Hepatocyte (in vitro differentiated cells): ENCODE measurements at regions not wholly inside any gene's neighbourhood (a gene's known extent, or its start where the extent isn't known, plus 50 kb on each side); places are given as distances from the start of the nearest gene placed in this dataset.

Experiments used
- EZH2 ChIP-seq: fragments of 200-600 bp; sonication (generic); IDR thresholded peaks from 2 replicates; pipeline ENCODE4 v1.6.1; 2016; ENCODE audit warnings: antibody characterized with exemption, mild to moderate bottlenecking, borderline replicate concordance
- EZH2phosphoT487 ChIP-seq: fragments of 200-600 bp; sonication (generic); IDR thresholded peaks from one replicate; pipeline ENCODE4 v1.6.1; 2018; ENCODE audit warnings: antibody characterized with exemption, mild to moderate bottlenecking, low read depth, moderate library complexity; ENCODE audit not compliant: unreplicated experiment, severe bottlenecking
- TF ChIP-seq, protein P1 (sequence below): fragments of 200-600 bp; sonication (generic); IDR thresholded peaks from 2 replicates; pipeline ENCODE4 v1.5.1; 2016; ENCODE audit warnings: antibody characterized with exemption, mild to moderate bottlenecking; ENCODE audit not compliant: poor library complexity

DNA sequence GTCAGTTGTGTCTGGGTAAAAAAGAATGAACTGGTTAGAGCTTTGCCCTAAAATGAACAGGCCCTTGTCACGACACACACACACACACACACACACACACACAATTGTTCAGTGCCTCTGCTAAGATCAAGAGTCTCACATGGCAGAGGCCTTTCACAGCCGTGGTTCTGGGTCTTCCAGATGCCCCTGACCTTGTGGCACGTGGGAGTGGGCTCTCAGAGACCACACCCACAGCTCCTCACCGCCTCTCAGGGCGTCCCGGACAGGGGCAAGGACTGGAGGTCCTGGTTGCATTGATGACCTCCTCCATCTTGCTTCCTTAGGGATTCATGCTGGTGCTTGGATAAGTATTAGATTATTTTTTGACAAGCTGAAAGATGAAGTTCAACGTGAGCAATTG, 101.0 kb downstream of the HSPH1 start:
- TF ChIP-seq, protein P1, sequence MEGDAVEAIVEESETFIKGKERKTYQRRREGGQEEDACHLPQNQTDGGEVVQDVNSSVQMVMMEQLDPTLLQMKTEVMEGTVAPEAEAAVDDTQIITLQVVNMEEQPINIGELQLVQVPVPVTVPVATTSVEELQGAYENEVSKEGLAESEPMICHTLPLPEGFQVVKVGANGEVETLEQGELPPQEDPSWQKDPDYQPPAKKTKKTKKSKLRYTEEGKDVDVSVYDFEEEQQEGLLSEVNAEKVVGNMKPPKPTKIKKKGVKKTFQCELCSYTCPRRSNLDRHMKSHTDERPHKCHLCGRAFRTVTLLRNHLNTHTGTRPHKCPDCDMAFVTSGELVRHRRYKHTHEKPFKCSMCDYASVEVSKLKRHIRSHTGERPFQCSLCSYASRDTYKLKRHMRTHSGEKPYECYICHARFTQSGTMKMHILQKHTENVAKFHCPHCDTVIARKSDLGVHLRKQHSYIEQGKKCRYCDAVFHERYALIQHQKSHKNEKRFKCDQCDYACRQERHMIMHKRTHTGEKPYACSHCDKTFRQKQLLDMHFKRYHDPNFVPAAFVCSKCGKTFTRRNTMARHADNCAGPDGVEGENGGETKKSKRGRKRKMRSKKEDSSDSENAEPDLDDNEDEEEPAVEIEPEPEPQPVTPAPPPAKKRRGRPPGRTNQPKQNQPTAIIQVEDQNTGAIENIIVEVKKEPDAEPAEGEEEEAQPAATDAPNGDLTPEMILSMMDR = no peak
- no peak for TF ChIP-seq EZH2phosphoT487
- TF ChIP-seq EZH2 = no peak
